HG02870 (cell line): ENCODE measurements at regions not wholly inside any gene's neighbourhood (a gene's known extent, or its start where the extent isn't known, plus 50 kb on each side); places are given as distances from the start of the nearest gene placed in this dataset.
"Not testable (repeated sequence)": the region's sequence is repeated elsewhere in the genome, so short reads cannot be mapped to it uniquely, and the experiment has no call there.

ENCODE experiments used
- ATAC-seq: cut with Tn5 transposase; IDR thresholded peaks from one replicate; pipeline ENCODE4 v1.9.1; 2021; ENCODE audit warnings: mild to moderate bottlenecking, moderate library complexity; ENCODE audit not compliant: unreplicated experiment

DNA sequence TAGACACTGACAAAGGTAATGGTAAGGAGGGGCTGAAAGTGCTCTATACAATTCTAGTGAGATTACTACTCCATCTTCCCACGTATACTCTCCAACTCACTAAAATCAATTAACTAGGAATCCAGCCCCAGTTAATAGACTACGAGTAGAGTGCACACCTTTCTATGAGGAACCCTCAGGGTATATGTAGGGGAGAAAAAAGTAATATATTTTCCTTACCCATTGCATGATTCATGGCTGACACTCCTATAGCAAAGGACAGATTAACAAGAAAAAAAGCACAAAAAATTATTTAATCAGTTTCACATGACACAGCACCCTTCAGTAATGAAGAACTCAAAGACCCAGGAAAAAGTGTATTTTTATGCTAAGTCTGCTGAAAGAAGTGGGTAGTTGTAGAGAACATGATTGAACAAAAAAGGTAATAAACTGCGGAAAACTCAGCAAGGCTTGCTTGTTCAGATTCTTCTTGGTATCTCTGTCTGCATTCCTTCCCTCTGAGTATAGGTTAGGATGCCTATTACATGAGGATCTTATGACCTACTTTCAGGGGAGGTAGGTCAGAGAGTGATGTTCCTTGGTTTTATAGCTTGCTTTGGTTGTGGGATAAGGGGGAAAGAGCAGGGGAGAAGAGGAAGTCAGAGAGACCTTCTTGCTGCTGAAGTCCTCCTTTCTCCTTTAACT, 342.0 kb upstream of the DLGAP1 start:
- no peak for ATAC-seq

GRCh38 chr18:4789506-4789905, 334.4 kb upstream of the DLGAP1 start:
- ATAC-seq: no peak

- no peak for ATAC-seq
These were observed 326.8 kb upstream of the DLGAP1 start for GRCh38 chr18:4781873-4782272.

DNA sequence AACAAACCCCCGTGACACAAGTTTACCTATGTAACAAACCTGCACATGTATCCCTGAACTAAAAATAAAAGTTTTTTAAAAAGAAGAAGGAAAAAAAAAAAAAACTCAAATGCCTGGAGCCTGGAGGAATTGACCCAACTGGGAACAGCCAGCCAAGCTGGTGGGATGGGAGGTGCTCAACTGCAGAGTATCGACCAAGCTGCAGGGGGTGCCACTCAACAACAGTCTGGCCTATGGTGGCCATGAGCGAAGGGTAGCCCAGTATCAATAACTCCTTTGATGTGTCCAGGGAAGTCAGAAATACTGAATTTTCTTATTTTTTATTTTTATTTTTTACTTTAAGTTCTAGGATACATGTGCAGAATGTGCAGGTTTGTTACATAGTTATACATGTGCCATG, 310.3 kb upstream of the DLGAP1 start:
- no peak for ATAC-seq

DNA sequence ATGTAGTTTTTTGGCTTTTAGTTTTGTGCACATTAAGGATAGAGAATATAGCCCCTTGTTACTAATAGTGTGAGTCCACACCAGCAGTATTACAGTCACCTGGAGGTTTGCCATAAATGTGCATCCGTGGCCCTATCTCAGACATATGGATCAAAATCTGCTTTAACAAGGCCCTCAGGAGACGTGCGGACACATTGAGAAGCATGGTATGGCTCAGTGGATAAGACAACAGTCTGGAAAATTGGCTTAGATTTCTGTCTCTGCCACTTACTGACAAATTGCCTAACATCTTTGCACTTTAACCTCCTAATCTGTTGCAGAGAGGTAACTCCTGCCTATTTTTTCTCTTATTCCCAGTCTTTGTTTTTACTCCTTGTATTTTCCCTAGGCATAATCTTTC, 307.2 kb upstream of the DLGAP1 start:
- ATAC-seq: no peak

- ATAC-seq: no peak
These were observed 303.9 kb upstream of the DLGAP1 start for GRCh38 chr18:4758980-4759379.

DNA sequence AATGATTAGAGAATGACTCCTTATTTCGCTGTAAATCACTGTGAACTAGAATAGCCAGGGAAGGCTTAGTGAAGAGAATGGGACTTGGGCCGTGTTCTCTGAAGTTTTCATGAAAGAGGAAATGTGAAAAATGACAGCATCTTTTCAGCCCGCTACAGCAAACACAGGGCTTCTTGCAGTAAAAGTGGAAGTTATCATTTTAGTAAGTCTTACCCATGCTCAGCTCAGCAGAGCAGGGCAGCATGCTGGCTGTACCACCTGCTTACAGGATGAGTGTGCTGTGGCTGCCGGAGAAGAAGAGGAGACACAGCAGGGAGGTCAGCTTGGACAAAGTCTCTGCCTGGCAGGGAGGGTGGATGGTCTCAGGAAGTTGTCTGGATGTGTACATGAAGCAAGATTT, 300.7 kb upstream of the DLGAP1 start:
- ATAC-seq: no peak

DNA sequence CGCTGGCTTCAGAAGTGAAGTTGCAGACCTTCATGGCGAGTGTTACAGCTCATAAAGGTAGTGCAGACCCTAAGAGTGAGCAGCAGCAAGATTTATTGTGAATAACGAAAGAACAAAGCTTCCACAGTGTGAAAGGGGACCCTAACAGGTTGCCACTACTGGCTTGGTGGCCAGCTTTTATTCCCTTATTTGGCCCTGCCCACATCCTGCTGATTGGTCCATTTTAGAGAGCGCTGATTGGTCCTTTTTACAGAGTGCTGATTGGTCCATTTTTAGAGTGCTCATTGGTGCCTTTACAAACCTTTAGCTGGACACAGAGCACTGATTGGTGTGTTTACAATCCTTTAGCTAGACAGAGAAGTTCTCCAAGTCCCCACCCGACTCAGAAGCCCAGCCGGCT, 298.0 kb upstream of the DLGAP1 start:
- ATAC-seq: not testable (repeated sequence)

DNA sequence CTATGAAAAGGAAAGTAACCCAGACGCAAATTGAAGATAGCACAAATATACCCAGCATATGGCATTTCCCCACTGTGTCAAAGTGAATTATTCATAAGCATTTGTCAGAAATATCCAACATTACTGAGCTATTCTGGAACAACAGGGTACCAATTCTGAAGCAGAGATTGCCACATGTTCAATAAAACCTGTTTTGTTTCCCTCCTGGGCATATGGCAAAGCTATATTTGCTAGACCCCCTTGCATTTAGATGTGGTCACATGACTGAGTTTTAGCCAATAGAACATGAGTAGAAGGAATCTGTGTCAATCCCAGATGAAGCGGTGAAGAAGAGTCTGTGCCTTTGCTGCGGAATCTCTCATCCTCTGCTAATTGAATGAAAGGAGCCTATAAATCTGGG, 296.4 kb upstream of the DLGAP1 start:
- ATAC-seq: no peak

GRCh38 chr18:4750393-4751346, 295.6 kb upstream of the DLGAP1 start:
- no peak for ATAC-seq

DNA sequence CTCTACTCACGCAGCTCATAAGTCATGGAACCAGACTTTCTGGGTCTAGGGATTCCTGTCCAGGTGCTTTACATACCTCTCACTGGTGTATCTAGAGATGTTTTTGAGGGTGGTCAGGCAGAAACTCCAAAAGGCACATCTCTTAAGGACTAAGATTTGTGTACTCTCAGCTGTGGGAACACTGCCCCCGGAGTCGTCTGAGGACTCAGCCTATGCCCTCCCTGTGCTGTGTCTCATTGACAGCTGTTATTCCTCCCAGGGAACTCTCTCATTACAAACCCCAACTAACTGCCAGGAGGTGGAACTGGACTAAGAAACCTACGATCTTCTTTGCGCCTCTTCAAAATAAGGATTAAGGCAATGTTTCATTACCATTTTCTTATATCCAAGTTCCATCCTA, 293.9 kb upstream of the DLGAP1 start:
- no peak for ATAC-seq

- ATAC-seq: no peak
These were observed 279.8 kb upstream of the DLGAP1 start for GRCh38 chr18:4734903-4735302.

GRCh38 chr18:4734021-4734420, 278.9 kb upstream of the DLGAP1 start:
- ATAC-seq: no peak

- ATAC-seq: no peak
These were observed 266.4 kb upstream of the DLGAP1 start for GRCh38 chr18:4721545-4721944.

- no peak for ATAC-seq
These were observed 265.4 kb upstream of the DLGAP1 start for GRCh38 chr18:4720518-4720917.

- no peak for ATAC-seq
These were observed 250.8 kb upstream of the DLGAP1 start for GRCh38 chr18:4705894-4706293.

GRCh38 chr18:4704781-4705180, 249.7 kb upstream of the DLGAP1 start:
- no peak for ATAC-seq

DNA sequence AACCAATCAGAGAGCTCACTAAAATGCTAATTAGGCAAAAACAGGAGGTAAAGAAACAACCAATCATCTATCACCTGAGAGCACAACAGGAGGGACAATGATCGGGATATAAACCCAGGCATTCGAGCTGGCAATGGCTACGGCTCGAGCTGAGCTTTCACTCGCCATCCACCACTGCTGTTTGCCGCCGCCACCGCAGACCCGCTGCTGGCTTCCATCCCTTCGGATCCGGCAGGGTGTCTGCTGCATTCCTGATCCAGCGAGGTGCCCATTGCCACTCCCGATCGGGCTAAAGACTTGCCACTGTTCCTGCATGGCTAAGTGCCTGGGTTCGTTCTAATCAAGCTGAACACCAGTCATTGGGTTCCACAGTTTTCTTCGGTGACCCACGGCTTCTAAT, 236.7 kb upstream of the DLGAP1 start:
- no peak for ATAC-seq

DNA sequence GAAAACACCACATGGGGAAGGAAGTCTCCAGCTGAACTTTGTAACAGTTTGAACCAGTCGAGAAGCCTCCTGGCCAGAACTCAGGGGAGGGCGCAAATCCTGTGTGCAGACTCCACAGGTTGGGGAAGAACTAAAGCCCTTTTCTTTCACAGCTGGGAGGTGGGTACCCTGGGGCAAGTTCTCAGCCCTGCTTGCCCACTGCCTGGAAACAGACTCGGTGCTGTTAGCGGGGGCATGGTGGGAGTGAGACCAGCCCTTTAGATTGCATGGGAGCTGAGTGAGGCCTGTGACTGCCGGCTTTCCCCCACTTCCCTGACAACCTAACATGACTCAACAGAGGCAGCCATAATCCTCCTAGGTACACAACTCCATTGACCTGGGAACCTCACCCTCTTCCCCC, 223.6 kb upstream of the DLGAP1 start:
- ATAC-seq: not testable (repeated sequence)

GRCh38 chr18:4677006-4677405, 221.9 kb upstream of the DLGAP1 start:
- ATAC-seq: no peak

DNA sequence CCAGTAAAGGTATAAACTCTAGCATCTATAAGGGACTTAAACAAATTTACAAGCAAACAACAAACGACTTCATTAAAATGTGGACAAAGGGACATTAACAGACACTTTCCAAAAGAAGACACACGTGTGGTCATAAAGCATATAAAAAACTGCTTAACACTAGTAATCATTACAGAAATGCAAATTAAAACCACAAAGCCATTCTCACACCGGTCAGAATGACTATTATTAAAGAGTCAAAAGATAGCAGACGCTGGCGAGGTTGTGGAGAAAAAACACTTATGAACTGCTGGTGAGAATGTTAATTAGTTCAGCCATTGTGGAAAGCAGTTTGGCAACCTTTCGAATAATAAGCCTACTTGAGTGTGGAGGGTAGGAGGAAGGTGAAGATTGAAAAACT, 217.1 kb upstream of the DLGAP1 start:
- no peak for ATAC-seq

DNA sequence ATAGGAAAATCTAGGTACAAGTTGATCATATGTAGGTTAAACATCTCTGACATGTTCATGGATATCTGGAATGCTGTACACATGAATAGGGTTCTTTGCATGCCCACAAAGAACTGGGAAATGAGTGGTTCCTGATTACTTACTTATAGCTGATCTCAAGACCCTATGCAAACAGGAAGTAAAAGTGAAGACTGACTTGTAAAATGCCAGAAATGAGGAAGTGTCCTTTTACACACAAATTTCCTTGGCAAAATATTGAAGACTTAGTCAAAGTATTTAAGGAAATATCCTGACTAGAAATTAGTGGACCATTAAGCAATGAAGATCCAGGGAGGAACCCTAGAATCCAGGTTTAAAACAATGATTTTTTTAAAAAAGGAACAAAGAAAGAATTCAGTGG, 203.7 kb upstream of the DLGAP1 start:
- ATAC-seq: no peak
